ENCODE measurements at regions not wholly inside any gene's neighbourhood (a gene's known extent, or its start where the extent isn't known, plus 50 kb on each side); places are given as distances from the start of the nearest gene placed in this dataset.

- TF ChIP-seq CTCF (IDR thresholded peaks at IDR 0.05; ENCODE audit: low read length, missing control alignments): no peak
- DNase-seq (ENCODE audit: low read depth): no peak
- no peak overlapping the region for H3K4me3 ChIP-seq (replicated peaks; ENCODE audit: low read depth, low read length)
Measured at GRCh38 chr11:95483339-95483738, 252.3 kb upstream of the SESN3 start.

GRCh38 chr11:95478003-95478402 is 247.0 kb upstream of the SESN3 start:
- no peak overlapping the region for H3K4me3 ChIP-seq (replicated peaks; ENCODE audit: low read depth, low read length)
- no peak for TF ChIP-seq CTCF (IDR thresholded peaks at IDR 0.05; ENCODE audit: low read length, missing control alignments)
- no peak for DNase-seq (ENCODE audit: low read depth)

GRCh38 chr11:95469258-95469657 is 238.3 kb upstream of the SESN3 start:
- H3K4me3 ChIP-seq (replicated peaks; ENCODE audit: low read depth, low read length): no peak overlapping the region
- no peak for DNase-seq (ENCODE audit: low read depth)
- no peak for TF ChIP-seq CTCF (IDR thresholded peaks at IDR 0.05; ENCODE audit: low read length, missing control alignments)

GRCh38 chr11:95466416-95466815 is 235.4 kb upstream of the SESN3 start:
- DNase-seq (ENCODE audit: low read depth): no peak
- no peak for TF ChIP-seq CTCF (IDR thresholded peaks at IDR 0.05; ENCODE audit: low read length, missing control alignments)
- H3K4me3 ChIP-seq (replicated peaks; ENCODE audit: low read depth, low read length): no peak overlapping the region

- TF ChIP-seq CTCF (IDR thresholded peaks at IDR 0.05; ENCODE audit: low read length, missing control alignments): no peak
- no peak overlapping the region for H3K4me3 ChIP-seq (replicated peaks; ENCODE audit: low read depth, low read length)
- no peak for DNase-seq (ENCODE audit: low read depth)
Measured at GRCh38 chr11:95465887-95466286, 234.9 kb upstream of the SESN3 start.

- no peak overlapping the region for H3K4me3 ChIP-seq (replicated peaks; ENCODE audit: low read depth, low read length)
- no peak for DNase-seq (ENCODE audit: low read depth)
- no peak for TF ChIP-seq CTCF (IDR thresholded peaks at IDR 0.05; ENCODE audit: low read length, missing control alignments)
Measured at GRCh38 chr11:95461858-95462257, 230.9 kb upstream of the SESN3 start.

GRCh38 chr11:95461348-95461747 is 230.3 kb upstream of the SESN3 start:
- no peak overlapping the region for H3K4me3 ChIP-seq (replicated peaks; ENCODE audit: low read depth, low read length)
- no peak for DNase-seq (ENCODE audit: low read depth)
- TF ChIP-seq CTCF (IDR thresholded peaks at IDR 0.05; ENCODE audit: low read length, missing control alignments): no peak

Data from fibroblast of pulmonary artery (primary cell).